PC-3 (cell line): ENCODE measurements at regions not wholly inside any gene's neighbourhood (a gene's known extent, or its start where the extent isn't known, plus 50 kb on each side); places are given as distances from the start of the nearest gene placed in this dataset.
A peak's percentile ranks its signal among the peaks of the same experiment; 100 is the strongest.

Experiments used
- ATAC-seq: fragments of 200-7000 bp; cut with Tn5 transposase; 2 replicates; pipeline ENCODE4 v1.9.1; 2020; ENCODE audit warnings: mild to moderate bottlenecking, moderate library complexity
- BruUV-seq: library from RNA; stranded (reverse); fragments of 400-500 nt; replicated peaks from 2 replicates; lab custom pipeline; 2021; lab: Mats Ljungman, UMichigan
- CTCF ChIA-PET: fragments of 300-600 bp; sonication (Branson Sonifier 250); formaldehyde crosslinking; loops from one replicate; lab custom pipeline; 2022; ENCODE audit warnings: antibody characterized with exemption; lab: Charles Lee
- POLR2A ChIA-PET: fragments of 300-600 bp; sonication (Branson Sonifier 250); formaldehyde crosslinking; loops from one replicate; lab custom pipeline; 2022; ENCODE audit warnings: antibody characterized with exemption; ENCODE audit not compliant: unreplicated experiment; lab: Charles Lee
- DNase-seq: peaks from one replicate; pipeline ENCODE4 v3.0.0-alpha.2; 2015
- H2AFZ ChIP-seq: fragments of 300-600 bp; sonication (generic); 2 replicates; pipeline ENCODE4 v1.6.0; 2016; ENCODE audit warnings: antibody characterized with exemption, low read length
- H3F3A ChIP-seq: fragments of 300-600 bp; sonication (generic); one replicate; pipeline ENCODE4 v1.6.0; 2017; ENCODE audit warnings: antibody characterized with exemption, low read length, control low read depth, mild to moderate bottlenecking; ENCODE audit not compliant: unreplicated experiment
- H3K27ac ChIP-seq: fragments of 300-600 bp; sonication (generic); 2 replicates; pipeline ENCODE4 v1.5.1; 2016; ENCODE audit warnings: mild to moderate bottlenecking, low read length
- H3K27me3 ChIP-seq: fragments of 300-600 bp; sonication (generic); 2 replicates; pipeline ENCODE4 v1.6.1; 2016; ENCODE audit warnings: low read length, mixed read lengths
- H3K36me3 ChIP-seq: fragments of 300-600 bp; sonication (generic); 2 replicates; pipeline ENCODE4 v1.6.1; 2016; ENCODE audit warnings: low read depth, mixed run types, low read length, mixed read lengths
- H3K4me1 ChIP-seq: fragments of 300-600 bp; sonication (generic); 2 replicates; pipeline ENCODE4 v1.5.1; 2016; ENCODE audit warnings: low read length; ENCODE audit not compliant: insufficient read depth
- H3K4me2 ChIP-seq: fragments of 300-600 bp; sonication (generic); 2 replicates; pipeline ENCODE4 v1.6.0; 2016; ENCODE audit warnings: low read length
- H3K4me3 ChIP-seq: fragments of 300-600 bp; sonication (generic); 2 replicates; pipeline ENCODE4 v1.5.1; 2016; ENCODE audit warnings: mild to moderate bottlenecking, low read length, mixed read lengths
- H3K79me2 ChIP-seq: fragments of 300-600 bp; sonication (generic); 2 replicates; pipeline ENCODE4 v1.6.1; 2017; ENCODE audit warnings: low read length, mixed read lengths
- H3K9ac ChIP-seq: fragments of 300-600 bp; sonication (generic); 2 replicates; pipeline ENCODE4 v1.6.0; 2016; ENCODE audit warnings: mild to moderate bottlenecking, low read length
- H3K9me2 ChIP-seq: fragments of 300-600 bp; sonication (generic); replicated peaks from 2 replicates; pipeline ENCODE4 v1.6.1; 2016; ENCODE audit warnings: mixed run types, low read length, mixed read lengths
- H3K9me3 ChIP-seq: fragments of 300-600 bp; sonication (generic); 2 replicates; pipeline ENCODE4 v1.6.1; 2016; ENCODE audit warnings: low read length, mixed read lengths
- H4K20me1 ChIP-seq: fragments of 300-600 bp; sonication (generic); 2 replicates; pipeline ENCODE4 v1.6.1; 2016; ENCODE audit warnings: low read length, mixed read lengths
- CTCF ChIP-seq: fragments of 300-600 bp; sonication (generic); conservative IDR thresholded peaks from 2 replicates; pipeline ENCODE4 v1.5.1; 2017; ENCODE audit warnings: antibody characterized with exemption, low read depth, mild to moderate bottlenecking, low read length
- EZH2 ChIP-seq: fragments of 300-600 bp; sonication (generic); IDR thresholded peaks from one replicate; pipeline ENCODE4 v1.6.1; 2017; ENCODE audit warnings: antibody characterized with exemption, mild to moderate bottlenecking, low read length; ENCODE audit not compliant: unreplicated experiment
- EZH2phosphoT487 ChIP-seq: fragments of 300-600 bp; sonication (generic); IDR thresholded peaks from 2 replicates; pipeline ENCODE4 v1.6.1; 2018; ENCODE audit warnings: mild to moderate bottlenecking, antibody characterized with exemption, low read length, borderline replicate concordance
- intact Hi-C: fragments of 100-400 bp; cut with micrococcal nuclease; formaldehyde crosslinking; loops from 2 replicates; pipeline ENCODE4 v1.9.0; 2023

- no peaks in the 10 kb centered on the region for H3K9me2 ChIP-seq
- H3F3A ChIP-seq = no peaks in the 10 kb centered on the region
- BruUV-seq = no TSS peak
- no peak overlapping the region for H2AFZ ChIP-seq
- H3K27me3 ChIP-seq = no peaks in the 10 kb centered on the region
- no peak overlapping the region for H3K27ac ChIP-seq
- intact Hi-C loops = loop anchor here (5.0 kb wide), 4 partner anchors 42 to 203 kb away; no protein-coding TSS in a partner anchor
- ATAC-seq (no peak), DNase-seq (no peak)
- no peak overlapping the region for H3K9ac ChIP-seq
- H3K9me3 ChIP-seq = no peaks in the 10 kb centered on the region
- H3K4me3 ChIP-seq = no peak overlapping the region
- peaks cover 17% of the 10 kb centered on the region for H3K4me1 ChIP-seq
- no peaks in the 10 kb centered on the region for H4K20me1 ChIP-seq
- H3K4me2 ChIP-seq = no peak overlapping the region
- ChIA-PET CTCF (no interaction called here), POLR2A (interaction anchor here (0.6 kb wide), 1 partner anchor 338 kb away, joined by 3 read pairs; no protein-coding TSS in a partner anchor)
- H3K36me3 ChIP-seq = no peaks in the 10 kb centered on the region
- TF ChIP-seq EZH2 (no peak), CTCF (no peak), EZH2phosphoT487 (no peak)
- H3K79me2 ChIP-seq = no peaks in the 10 kb centered on the region
These were observed 335.0 kb downstream of the DNAH5 start for GRCh38 chr5:13609504-13609903.

- H3F3A ChIP-seq = no peaks in the 10 kb centered on the region
- peak overlapping the region; percentile 83 for H3K27ac ChIP-seq
- peak overlapping the region; percentile 25; the same call in 1 of the 2 replicates for H3K9ac ChIP-seq
- peaks cover 23% of the 10 kb centered on the region for H3K4me1 ChIP-seq
- H2AFZ ChIP-seq = no peak overlapping the region
- no peak for TF ChIP-seq CTCF
- TF ChIP-seq EZH2phosphoT487 = no peak
- no peak for TF ChIP-seq EZH2
- no peaks in the 10 kb centered on the region for H3K9me3 ChIP-seq
- peak; percentile 98 for ATAC-seq
- intact Hi-C loops = loop anchor here (1.0 to 5.0 kb wide), 5 partner anchors 39 to 206 kb away; no protein-coding TSS in a partner anchor
- POLR2A ChIA-PET = no interaction called here
- no peaks in the 10 kb centered on the region for H3K79me2 ChIP-seq
- no peaks in the 10 kb centered on the region for H4K20me1 ChIP-seq
- peak; percentile 97 for DNase-seq
- H3K4me2 ChIP-seq = peak overlapping the region; percentile 17
- H3K9me2 ChIP-seq = no peaks in the 10 kb centered on the region
- H3K36me3 ChIP-seq = no peaks in the 10 kb centered on the region
- no peak overlapping the region for H3K4me3 ChIP-seq
- no peaks in the 10 kb centered on the region for H3K27me3 ChIP-seq
- no TSS peak for BruUV-seq
- CTCF ChIA-PET = no interaction called here
These were observed 338.4 kb downstream of the DNAH5 start for GRCh38 chr5:13606051-13606450.

GRCh38 chr5:13601112-13601511 is 343.4 kb downstream of the DNAH5 start:
- POLR2A ChIA-PET = no interaction called here
- no peaks in the 10 kb centered on the region for H3F3A ChIP-seq
- H3K4me2 ChIP-seq = no peak overlapping the region
- H3K4me1 ChIP-seq = peaks cover 22% of the 10 kb centered on the region
- DNase-seq = peak; percentile 53
- ATAC-seq = no peak
- no peak overlapping the region for H3K27ac ChIP-seq
- no peaks in the 10 kb centered on the region for H3K36me3 ChIP-seq
- H3K9me3 ChIP-seq = no peaks in the 10 kb centered on the region
- no peaks in the 10 kb centered on the region for H4K20me1 ChIP-seq
- H3K4me3 ChIP-seq = no peak overlapping the region
- H3K79me2 ChIP-seq = no peaks in the 10 kb centered on the region
- intact Hi-C loops = no loop called here
- CTCF ChIA-PET = interaction anchor here (0.6 kb wide), 1 partner anchor 1356 kb away, joined by 3 read pairs; no protein-coding TSS in a partner anchor
- H2AFZ ChIP-seq = no peak overlapping the region
- no peak overlapping the region for H3K9ac ChIP-seq
- BruUV-seq = no TSS peak
- TF ChIP-seq EZH2 (no peak), CTCF (no peak), EZH2phosphoT487 (no peak)
- no peaks in the 10 kb centered on the region for H3K27me3 ChIP-seq
- H3K9me2 ChIP-seq = no peaks in the 10 kb centered on the region
